GM21528 (cell line): ENCODE measurements at regions not wholly inside any gene's neighbourhood (a gene's known extent, or its start where the extent isn't known, plus 50 kb on each side); places are given as distances from the start of the nearest gene placed in this dataset.

ENCODE experiments used
- ATAC-seq: cut with Tn5 transposase; IDR thresholded peaks from one replicate; pipeline ENCODE4 v1.9.1; 2021; ENCODE audit warnings: mild to moderate bottlenecking, moderate library complexity; ENCODE audit not compliant: unreplicated experiment, low FRiP score

GRCh38 chr1:96329121-96329520, 392.5 kb upstream of the PTBP2 start:
- no peak for ATAC-seq

GRCh38 chr1:96331596-96331995, 390.0 kb upstream of the PTBP2 start:
- ATAC-seq = no peak

GRCh38 chr1:96333522-96334235, 387.9 kb upstream of the PTBP2 start:
- no peak for ATAC-seq

GRCh38 chr1:96334236-96334557, 387.4 kb upstream of the PTBP2 start:
- no peak for ATAC-seq

- no peak for ATAC-seq
Observed at GRCh38 chr1:96338622-96339021, 383.0 kb upstream of the PTBP2 start.

- ATAC-seq = no peak
Observed at GRCh38 chr1:96340686-96341085, 380.9 kb upstream of the PTBP2 start.

- ATAC-seq = no peak
Observed at GRCh38 chr1:96346719-96347118, 374.9 kb upstream of the PTBP2 start.

- no peak for ATAC-seq
Observed at GRCh38 chr1:96349896-96350295, 371.7 kb upstream of the PTBP2 start.

GRCh38 chr1:96352733-96353132, 368.9 kb upstream of the PTBP2 start:
- ATAC-seq = no peak

GRCh38 chr1:96355521-96355920, 366.1 kb upstream of the PTBP2 start:
- no peak for ATAC-seq

GRCh38 chr1:96355961-96356360, 365.6 kb upstream of the PTBP2 start:
- ATAC-seq = no peak

- no peak for ATAC-seq
Observed at GRCh38 chr1:96357141-96357765, 364.3 kb upstream of the PTBP2 start.

GRCh38 chr1:96358057-96358456, 363.5 kb upstream of the PTBP2 start:
- ATAC-seq = no peak

GRCh38 chr1:96360036-96360795, 361.4 kb upstream of the PTBP2 start:
- ATAC-seq = no peak

GRCh38 chr1:96361271-96361856, 360.2 kb upstream of the PTBP2 start:
- ATAC-seq = no peak

- no peak for ATAC-seq
Observed at GRCh38 chr1:96361961-96362360, 359.6 kb upstream of the PTBP2 start.

GRCh38 chr1:96362623-96363022, 359.0 kb upstream of the PTBP2 start:
- no peak for ATAC-seq

GRCh38 chr1:96363826-96364225, 357.8 kb upstream of the PTBP2 start:
- no peak for ATAC-seq

- ATAC-seq = no peak
Observed at GRCh38 chr1:96364576-96364975, 357.0 kb upstream of the PTBP2 start.

GRCh38 chr1:96365076-96365475, 356.5 kb upstream of the PTBP2 start:
- no peak for ATAC-seq

GRCh38 chr1:96365596-96366390, 355.8 kb upstream of the PTBP2 start:
- ATAC-seq = no peak
